ENCODE measurements at regions not wholly inside any gene's neighbourhood (a gene's known extent, or its start where the extent isn't known, plus 50 kb on each side); places are given as distances from the start of the nearest gene placed in this dataset.

GRCh38 chr2:47727956-47728355, 55.0 kb upstream of the MSH6 start:
- TF ChIP-seq, protein P1, sequence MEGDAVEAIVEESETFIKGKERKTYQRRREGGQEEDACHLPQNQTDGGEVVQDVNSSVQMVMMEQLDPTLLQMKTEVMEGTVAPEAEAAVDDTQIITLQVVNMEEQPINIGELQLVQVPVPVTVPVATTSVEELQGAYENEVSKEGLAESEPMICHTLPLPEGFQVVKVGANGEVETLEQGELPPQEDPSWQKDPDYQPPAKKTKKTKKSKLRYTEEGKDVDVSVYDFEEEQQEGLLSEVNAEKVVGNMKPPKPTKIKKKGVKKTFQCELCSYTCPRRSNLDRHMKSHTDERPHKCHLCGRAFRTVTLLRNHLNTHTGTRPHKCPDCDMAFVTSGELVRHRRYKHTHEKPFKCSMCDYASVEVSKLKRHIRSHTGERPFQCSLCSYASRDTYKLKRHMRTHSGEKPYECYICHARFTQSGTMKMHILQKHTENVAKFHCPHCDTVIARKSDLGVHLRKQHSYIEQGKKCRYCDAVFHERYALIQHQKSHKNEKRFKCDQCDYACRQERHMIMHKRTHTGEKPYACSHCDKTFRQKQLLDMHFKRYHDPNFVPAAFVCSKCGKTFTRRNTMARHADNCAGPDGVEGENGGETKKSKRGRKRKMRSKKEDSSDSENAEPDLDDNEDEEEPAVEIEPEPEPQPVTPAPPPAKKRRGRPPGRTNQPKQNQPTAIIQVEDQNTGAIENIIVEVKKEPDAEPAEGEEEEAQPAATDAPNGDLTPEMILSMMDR (IDR thresholded peaks at IDR 0.05; ENCODE audit: low read depth, low read length): no peak
- no peak for TF ChIP-seq EZH2phosphoT487 (IDR thresholded peaks at IDR 0.05; ENCODE audit: low read depth)
